Activated naive CD4-positive, alpha-beta T cell treated with anti-CD3 and anti-CD28 coated beads for 36 hours (primary cell): ENCODE measurements at regions not wholly inside any gene's neighbourhood (a gene's known extent, or its start where the extent isn't known, plus 50 kb on each side); places are given as distances from the start of the nearest gene placed in this dataset.

ENCODE experiments used
- CTCF ChIA-PET: fragments of 350-600 bp; sonication (Branson Sonifier 250); formaldehyde crosslinking; loops from one replicate; lab custom pipeline; 2021; ENCODE audit warnings: antibody characterized with exemption; lab: Charles Lee
- DNase-seq: peaks from one replicate; pipeline ENCODE4 v3.0.0-alpha.2; 2020
- H3K27ac Mint-ChIP-seq: one replicate; pipeline ENCODE4 v1.8.0; 2021; ENCODE audit warnings: mild to moderate bottlenecking, mixed read lengths
- H3K27me3 Mint-ChIP-seq: one replicate; pipeline ENCODE4 v1.8.0; 2021; ENCODE audit warnings: low read depth, mixed read lengths
- H3K36me3 Mint-ChIP-seq: one replicate; pipeline ENCODE4 v1.8.0; 2021; ENCODE audit warnings: low read depth, mixed read lengths
- H3K4me1 Mint-ChIP-seq: one replicate; pipeline ENCODE4 v1.8.0; 2021; ENCODE audit warnings: low read depth, mixed read lengths
- H3K4me3 Mint-ChIP-seq: one replicate; pipeline ENCODE4 v1.8.0; 2021; ENCODE audit warnings: mild to moderate bottlenecking, moderate library complexity, mixed read lengths
- H3K9me3 Mint-ChIP-seq: one replicate; pipeline ENCODE4 v1.8.0; 2021; ENCODE audit warnings: mixed read lengths
- intact Hi-C: fragments of 100-400 bp; cut with micrococcal nuclease; formaldehyde crosslinking; loops from one replicate; pipeline ENCODE4 v1.15.1; 2023

GRCh38 chr1:29569971-29570634 is 333.8 kb downstream of the PTPRU start:
- Mint-ChIP-seq H3K4me3 (no peak overlapping the region), H3K36me3 (no peaks in the 10 kb centered on the region), H3K9me3 (peaks cover 28% of the 10 kb centered on the region), H3K4me1 (no peaks in the 10 kb centered on the region), H3K27me3 (peaks cover 4% of the 10 kb centered on the region), H3K27ac (no peak overlapping the region)
- CTCF ChIA-PET: no interaction called here
- DNase-seq: no peak
- intact Hi-C loops: no loop called here

GRCh38 chr1:29567257-29567656 is 330.9 kb downstream of the PTPRU start:
- Mint-ChIP-seq H3K27ac (no peak overlapping the region), H3K9me3 (peaks cover 43% of the 10 kb centered on the region), H3K36me3 (no peaks in the 10 kb centered on the region), H3K4me3 (no peak overlapping the region), H3K4me1 (no peaks in the 10 kb centered on the region), H3K27me3 (peaks cover 3% of the 10 kb centered on the region)
- no peak for DNase-seq
- CTCF ChIA-PET: no interaction called here
- intact Hi-C loops: no loop called here

- intact Hi-C loops: no loop called here
- no peaks in the 10 kb centered on the region for H3K4me1 Mint-ChIP-seq
- H3K9me3 Mint-ChIP-seq: peaks cover 43% of the 10 kb centered on the region
- H3K27me3 Mint-ChIP-seq: no peaks in the 10 kb centered on the region
- DNase-seq: no peak
- H3K4me3 Mint-ChIP-seq: no peak overlapping the region
- CTCF ChIA-PET: no interaction called here
- no peak overlapping the region for H3K27ac Mint-ChIP-seq
- H3K36me3 Mint-ChIP-seq: no peaks in the 10 kb centered on the region
Observed at GRCh38 chr1:29565490-29565889, 329.2 kb downstream of the PTPRU start.

- CTCF ChIA-PET: no interaction called here
- H3K27ac Mint-ChIP-seq: no peak overlapping the region
- no peaks in the 10 kb centered on the region for H3K4me1 Mint-ChIP-seq
- DNase-seq: no peak
- H3K4me3 Mint-ChIP-seq: no peak overlapping the region
- H3K9me3 Mint-ChIP-seq: peaks cover 38% of the 10 kb centered on the region
- peaks cover 2% of the 10 kb centered on the region for H3K27me3 Mint-ChIP-seq
- intact Hi-C loops: no loop called here
- H3K36me3 Mint-ChIP-seq: no peaks in the 10 kb centered on the region
Observed at GRCh38 chr1:29563571-29563970, 327.2 kb downstream of the PTPRU start.

DNA sequence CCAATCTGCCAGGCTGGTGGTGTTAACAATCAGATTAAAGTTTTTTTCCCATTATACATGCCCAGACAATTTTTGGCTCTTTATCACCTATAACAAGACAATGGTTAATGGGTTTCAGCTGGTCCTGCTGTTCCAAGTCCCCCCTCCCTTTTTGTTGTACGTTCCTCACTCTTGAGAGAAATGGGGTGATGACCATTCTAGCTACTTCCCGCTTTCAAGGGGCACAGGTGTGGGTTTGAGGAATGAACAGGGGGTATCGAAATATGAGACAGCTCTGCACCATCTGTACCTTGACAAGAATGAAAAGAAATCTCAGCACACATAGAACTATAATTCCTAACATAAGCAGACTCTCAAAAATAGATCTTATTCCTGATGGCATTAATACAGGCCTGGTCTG is 326.8 kb downstream of the PTPRU start:
- intact Hi-C loops: no loop called here
- Mint-ChIP-seq H3K27ac (no peak overlapping the region), H3K36me3 (no peaks in the 10 kb centered on the region), H3K9me3 (peaks cover 36% of the 10 kb centered on the region), H3K4me1 (no peaks in the 10 kb centered on the region), H3K4me3 (no peak overlapping the region), H3K27me3 (peaks cover 3% of the 10 kb centered on the region)
- CTCF ChIA-PET: no interaction called here
- no peak for DNase-seq

- Mint-ChIP-seq H3K4me1 (no peaks in the 10 kb centered on the region), H3K36me3 (no peaks in the 10 kb centered on the region), H3K4me3 (no peak overlapping the region), H3K27me3 (peaks cover 3% of the 10 kb centered on the region), H3K27ac (no peak overlapping the region), H3K9me3 (peaks cover 15% of the 10 kb centered on the region)
- DNase-seq: no peak
- CTCF ChIA-PET: no interaction called here
- intact Hi-C loops: no loop called here
Observed at GRCh38 chr1:29559056-29559455, 322.7 kb downstream of the PTPRU start.

DNA sequence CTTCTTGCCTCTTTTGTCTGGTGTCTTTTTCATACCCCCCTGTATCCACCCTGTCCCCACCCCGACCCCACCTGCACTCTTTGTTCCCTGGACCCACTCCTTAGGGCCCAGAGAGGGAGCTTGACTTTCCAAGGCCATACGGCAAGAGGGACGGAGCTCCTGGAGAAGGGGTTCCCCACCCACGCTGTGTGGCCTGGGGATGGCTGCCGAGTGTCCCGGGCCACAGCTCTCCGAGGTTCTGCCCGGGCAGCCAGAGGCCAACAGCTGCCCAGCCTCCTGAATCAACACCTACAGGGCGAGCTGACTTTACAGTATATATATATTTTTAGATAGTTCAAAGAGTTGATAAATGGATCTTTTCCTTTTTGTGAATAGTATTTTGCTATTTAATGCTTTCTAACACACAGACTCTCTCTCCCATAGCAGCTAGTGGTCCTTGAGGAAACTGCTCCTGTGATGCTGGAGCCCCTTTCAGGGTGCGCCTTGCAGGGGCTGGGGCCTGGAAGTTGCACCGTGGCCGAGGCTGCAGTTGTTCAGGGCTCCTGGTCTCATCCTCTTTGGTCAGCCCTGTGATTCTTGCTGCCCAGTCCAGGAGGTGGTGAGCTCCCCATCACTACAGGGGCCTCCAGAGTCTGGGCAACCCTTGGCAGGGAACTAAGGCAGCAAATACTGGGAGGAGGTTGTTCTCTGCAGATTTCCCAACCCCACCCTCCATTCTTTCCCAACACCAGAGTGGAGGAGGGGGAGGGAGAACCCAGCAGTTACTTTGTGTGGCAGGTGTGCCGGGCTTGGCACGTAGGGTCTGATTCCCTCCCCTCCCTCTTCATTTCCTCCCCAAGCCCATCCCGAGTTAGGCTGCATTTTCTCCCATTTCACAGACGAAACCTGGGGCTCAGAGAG is 321.6 kb downstream of the PTPRU start:
- no peaks in the 10 kb centered on the region for H3K4me1 Mint-ChIP-seq
- peaks cover 6% of the 10 kb centered on the region for H3K9me3 Mint-ChIP-seq
- no peak overlapping the region for H3K27ac Mint-ChIP-seq
- H3K27me3 Mint-ChIP-seq: peaks cover 3% of the 10 kb centered on the region
- no peak for DNase-seq
- CTCF ChIA-PET: no interaction called here
- H3K4me3 Mint-ChIP-seq: no peak overlapping the region
- intact Hi-C loops: no loop called here
- no peaks in the 10 kb centered on the region for H3K36me3 Mint-ChIP-seq

GRCh38 chr1:29557066-29557465 is 320.7 kb downstream of the PTPRU start:
- intact Hi-C loops: no loop called here
- no peaks in the 10 kb centered on the region for H3K4me1 Mint-ChIP-seq
- no peak overlapping the region for H3K27ac Mint-ChIP-seq

DNA sequence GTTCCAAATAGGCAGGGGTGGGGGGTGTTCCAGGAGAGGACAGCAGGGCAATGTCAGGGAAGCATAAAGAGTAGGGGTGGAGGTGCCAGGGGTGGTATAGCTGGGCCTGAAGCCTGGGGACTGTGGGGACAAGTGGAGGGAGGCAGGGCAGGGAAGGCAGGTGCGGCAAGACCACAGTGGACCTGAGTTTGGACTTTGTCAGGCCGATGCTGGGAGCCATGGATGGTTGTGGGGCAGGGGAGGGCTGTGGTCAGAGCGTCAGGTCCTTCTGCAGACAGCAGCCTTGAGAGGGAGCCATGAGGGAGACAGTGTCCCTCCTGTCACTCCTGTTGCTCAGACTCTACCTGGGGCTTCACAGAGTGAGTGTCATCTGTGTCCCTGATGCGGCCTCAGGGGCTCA is 320.3 kb downstream of the PTPRU start:
- Mint-ChIP-seq H3K27ac (no peak overlapping the region), H3K4me1 (no peaks in the 10 kb centered on the region)
- intact Hi-C loops: no loop called here

More at GRCh38 chr1:29557066-29557465, 320.7 kb downstream of the PTPRU start:
- H3K27me3 Mint-ChIP-seq: peaks cover 3% of the 10 kb centered on the region
- no peaks in the 10 kb centered on the region for H3K36me3 Mint-ChIP-seq
- no peak overlapping the region for H3K4me3 Mint-ChIP-seq
- H3K9me3 Mint-ChIP-seq: no peaks in the 10 kb centered on the region
- CTCF ChIA-PET: no interaction called here
- no peak for DNase-seq

DNA sequence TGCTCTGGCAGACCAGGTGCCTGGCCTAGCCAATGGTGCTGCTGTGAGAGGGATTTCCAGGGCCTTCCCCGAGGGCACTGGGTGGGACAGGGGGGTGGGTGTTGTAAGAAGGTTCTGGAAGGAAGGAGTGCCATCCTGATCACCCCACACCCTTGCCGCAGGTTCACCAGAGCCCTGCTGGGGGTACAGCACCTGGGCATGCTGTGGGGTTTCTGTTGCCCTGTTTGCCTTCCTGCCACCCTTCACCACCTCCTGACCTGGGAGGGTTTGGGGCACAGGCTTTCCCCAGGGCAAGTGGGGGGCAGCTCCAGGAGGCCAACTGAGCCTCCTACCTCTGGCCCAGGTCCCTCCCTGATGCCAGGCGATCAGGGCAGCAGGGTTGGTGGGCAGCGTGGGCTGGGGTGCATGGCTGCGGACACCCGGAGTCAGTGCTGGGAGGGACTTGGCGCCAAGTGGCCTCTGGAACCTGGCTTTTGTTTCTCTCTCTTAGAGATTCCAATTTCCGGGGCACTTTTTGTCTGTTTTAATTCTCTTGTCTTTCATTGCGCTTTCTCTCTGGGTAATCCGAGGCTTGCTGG is 318.8 kb downstream of the PTPRU start:
- Mint-ChIP-seq H3K4me1 (no peaks in the 10 kb centered on the region), H3K27ac (no peak overlapping the region), H3K9me3 (no peaks in the 10 kb centered on the region), H3K27me3 (peaks cover 3% of the 10 kb centered on the region), H3K4me3 (no peak overlapping the region), H3K36me3 (no peaks in the 10 kb centered on the region)
- intact Hi-C loops: no loop called here
- CTCF ChIA-PET: no interaction called here
- DNase-seq: no peak

More for the DNA sequence above, 320.3 kb downstream of the PTPRU start:
- DNase-seq: no peak
- Mint-ChIP-seq H3K27me3 (peaks cover 3% of the 10 kb centered on the region), H3K9me3 (no peaks in the 10 kb centered on the region), H3K4me3 (no peak overlapping the region), H3K36me3 (no peaks in the 10 kb centered on the region)
- CTCF ChIA-PET: no interaction called here

DNA sequence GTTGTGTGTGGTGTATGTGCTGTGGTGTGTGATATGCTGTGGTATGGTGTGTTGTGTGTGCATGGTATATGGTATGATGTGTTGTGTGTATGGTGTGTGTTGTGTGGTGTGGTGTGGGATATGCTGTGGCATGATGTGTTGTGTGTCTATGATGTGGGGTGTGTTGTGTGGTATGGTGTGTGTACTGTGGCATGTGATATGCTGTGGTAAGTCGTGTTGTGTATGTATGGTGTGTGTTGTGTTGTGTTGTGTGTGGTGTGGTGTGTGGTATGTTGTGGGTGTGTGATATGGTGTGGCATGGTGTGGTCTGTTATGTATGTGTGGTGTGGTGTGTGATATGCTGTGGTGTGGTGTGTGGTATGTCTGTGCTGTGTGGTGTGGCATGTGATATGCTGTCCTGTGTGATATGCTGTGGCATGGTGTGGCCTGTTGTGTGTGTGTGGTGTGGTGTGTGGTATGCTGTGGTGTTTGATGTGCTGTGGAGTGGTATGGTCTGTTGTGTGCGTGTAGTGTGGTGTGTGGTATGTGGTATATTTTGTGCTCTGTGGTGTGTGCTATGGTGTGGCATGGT is 318.0 kb downstream of the PTPRU start:
- no peak for DNase-seq
- Mint-ChIP-seq H3K27ac (no peak overlapping the region), H3K4me1 (no peaks in the 10 kb centered on the region), H3K4me3 (no peak overlapping the region), H3K27me3 (peaks cover 3% of the 10 kb centered on the region), H3K9me3 (no peaks in the 10 kb centered on the region), H3K36me3 (no peaks in the 10 kb centered on the region)
- intact Hi-C loops: no loop called here
- CTCF ChIA-PET: no interaction called here

GRCh38 chr1:29551123-29551936 is 315.0 kb downstream of the PTPRU start:
- intact Hi-C loops: no loop called here
- H3K36me3 Mint-ChIP-seq: no peaks in the 10 kb centered on the region
- no peaks in the 10 kb centered on the region for H3K9me3 Mint-ChIP-seq
- CTCF ChIA-PET: no interaction called here
- no peaks in the 10 kb centered on the region for H3K4me1 Mint-ChIP-seq
- H3K27ac Mint-ChIP-seq: no peak overlapping the region
- no peak overlapping the region for H3K4me3 Mint-ChIP-seq
- DNase-seq: no peak
- no peaks in the 10 kb centered on the region for H3K27me3 Mint-ChIP-seq
